LNCAP (cell line): ENCODE measurements at regions not wholly inside any gene's neighbourhood (a gene's known extent, or its start where the extent isn't known, plus 50 kb on each side); places are given as distances from the start of the nearest gene placed in this dataset.

Source experiments
- CTCF ChIP-seq: fragments of 450-650 bp; IDR thresholded peaks from 2 replicates; pipeline ENCODE4 v1.5.1; 2017; ENCODE audit warnings: mild to moderate bottlenecking

GRCh38 chr4:111115881-111116280 is 493.0 kb upstream of the PITX2 start:
- TF ChIP-seq CTCF, result no peak

- no peak for TF ChIP-seq CTCF
Observed at GRCh38 chr4:111120191-111120590, 497.3 kb upstream of the PITX2 start.

GRCh38 chr4:111126340-111126739 is 503.5 kb upstream of the PITX2 start:
- no peak for TF ChIP-seq CTCF

GRCh38 chr4:111127841-111128240 is 505.0 kb upstream of the PITX2 start:
- no peak for TF ChIP-seq CTCF

- TF ChIP-seq CTCF, result no peak
Observed at GRCh38 chr4:111128327-111128726, 505.4 kb upstream of the PITX2 start.

GRCh38 chr4:111136438-111136837 is 513.6 kb upstream of the PITX2 start:
- TF ChIP-seq CTCF, result no peak

GRCh38 chr4:111136967-111137366 is 514.1 kb upstream of the PITX2 start:
- TF ChIP-seq CTCF, result no peak

- no peak for TF ChIP-seq CTCF
Observed at GRCh38 chr4:111143510-111143909, 520.6 kb upstream of the PITX2 start.
